ENCODE measurements at regions not wholly inside any gene's neighbourhood (a gene's known extent, or its start where the extent isn't known, plus 50 kb on each side); places are given as distances from the start of the nearest gene placed in this dataset.

GRCh38 chr6:77273929-77274328, 189.4 kb downstream of the HTR1B start:
- TF ChIP-seq MAX (IDR thresholded peaks at IDR 0.05) (no peak), CTCF (IDR thresholded peaks at IDR 0.05; ENCODE audit: low read depth, low read length, missing input control) (no peak), YY1 (IDR thresholded peaks at IDR 0.05) (no peak), JUND (IDR thresholded peaks at IDR 0.05) (no peak), GABPA (IDR thresholded peaks at IDR 0.05 in 1 of 2, conservative IDR thresholded peaks at IDR 0.05 in 1 of 2) (no peak), TAF1 (conservative IDR thresholded peaks at IDR 0.05) (no peak), SP1 (IDR thresholded peaks at IDR 0.05) (no peak)

All from liver (tissue), 3 donors.